HG02763 (cell line): ENCODE measurements at regions not wholly inside any gene's neighbourhood (a gene's known extent, or its start where the extent isn't known, plus 50 kb on each side); places are given as distances from the start of the nearest gene placed in this dataset.

Experiments used
- ATAC-seq: cut with Tn5 transposase; IDR thresholded peaks from one replicate; pipeline ENCODE4 v1.9.1; 2021; ENCODE audit warnings: mild to moderate bottlenecking, moderate library complexity; ENCODE audit not compliant: unreplicated experiment

DNA sequence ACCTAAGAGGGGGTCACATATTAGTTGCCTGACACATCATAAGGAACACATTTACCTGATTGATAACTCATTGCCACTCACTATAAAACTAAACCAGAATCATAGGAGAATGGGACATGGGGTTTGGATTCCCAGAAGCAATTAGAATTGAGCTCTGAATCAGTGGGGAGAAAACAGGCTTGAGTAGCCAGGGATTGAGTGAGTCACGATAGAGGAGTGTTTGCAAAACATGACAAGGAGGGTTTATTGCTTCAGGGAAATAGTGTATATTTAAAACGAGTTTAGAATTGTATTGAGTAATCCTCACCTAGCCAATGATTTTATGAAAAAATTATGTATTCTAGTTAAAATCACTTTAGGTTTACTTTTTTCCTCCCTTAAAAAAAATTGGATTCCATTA lies 101.1 kb upstream of the THRB start:
- ATAC-seq = no peak

DNA sequence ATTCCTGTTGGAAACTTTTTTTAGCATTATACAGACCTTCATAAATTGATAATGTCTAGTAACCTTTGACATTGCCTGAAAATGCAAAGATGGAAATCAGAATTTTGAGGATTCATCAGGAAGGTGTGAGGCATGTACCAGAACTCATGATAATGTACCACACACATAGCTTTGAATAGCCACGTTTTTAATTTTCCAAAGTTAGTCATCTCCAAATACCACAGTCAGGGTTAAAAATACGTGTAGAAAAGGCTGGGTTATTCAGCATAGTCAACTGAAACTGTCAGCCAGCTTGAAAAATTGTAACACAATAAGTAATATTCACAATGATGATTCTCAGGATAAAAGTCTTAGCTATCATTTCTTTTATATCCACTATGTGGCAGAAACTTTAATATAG lies 102.0 kb upstream of the THRB start:
- ATAC-seq = no peak

DNA sequence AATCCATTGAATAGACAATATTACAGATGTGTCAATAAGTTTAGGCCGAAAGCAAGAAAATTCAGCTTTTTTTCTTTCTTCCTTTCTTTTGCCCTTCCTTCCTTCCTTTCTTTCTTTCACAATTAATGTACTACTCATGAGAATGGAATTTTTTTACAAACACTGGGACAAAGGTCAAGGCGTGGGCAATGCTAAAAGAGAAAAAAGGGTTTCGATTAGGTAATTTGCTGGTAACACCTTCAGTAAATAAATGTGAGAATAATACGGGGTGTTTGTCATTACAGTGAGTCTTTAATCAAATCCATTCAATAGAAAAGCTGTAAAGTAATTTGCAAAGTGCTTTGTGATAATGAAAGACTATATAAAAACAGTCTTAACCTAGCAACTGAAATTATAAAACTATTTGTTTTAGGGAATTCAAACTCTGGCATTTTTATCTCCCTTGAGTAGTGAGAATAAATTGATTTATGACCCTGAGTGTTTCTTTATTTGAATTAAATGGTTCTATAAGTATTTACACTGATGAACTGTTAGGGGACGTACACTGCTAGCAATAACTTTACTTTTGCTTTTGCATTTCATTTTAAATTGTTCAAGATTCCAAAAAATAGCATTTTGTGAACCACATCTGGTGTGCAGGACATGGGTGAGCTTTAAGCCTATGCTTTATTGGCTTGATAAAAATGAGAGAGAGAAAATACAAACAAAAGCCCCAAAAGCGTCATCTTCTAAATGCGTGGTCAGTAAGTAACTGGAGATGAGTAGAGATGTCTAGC lies 104.2 kb upstream of the THRB start:
- ATAC-seq = no peak

DNA sequence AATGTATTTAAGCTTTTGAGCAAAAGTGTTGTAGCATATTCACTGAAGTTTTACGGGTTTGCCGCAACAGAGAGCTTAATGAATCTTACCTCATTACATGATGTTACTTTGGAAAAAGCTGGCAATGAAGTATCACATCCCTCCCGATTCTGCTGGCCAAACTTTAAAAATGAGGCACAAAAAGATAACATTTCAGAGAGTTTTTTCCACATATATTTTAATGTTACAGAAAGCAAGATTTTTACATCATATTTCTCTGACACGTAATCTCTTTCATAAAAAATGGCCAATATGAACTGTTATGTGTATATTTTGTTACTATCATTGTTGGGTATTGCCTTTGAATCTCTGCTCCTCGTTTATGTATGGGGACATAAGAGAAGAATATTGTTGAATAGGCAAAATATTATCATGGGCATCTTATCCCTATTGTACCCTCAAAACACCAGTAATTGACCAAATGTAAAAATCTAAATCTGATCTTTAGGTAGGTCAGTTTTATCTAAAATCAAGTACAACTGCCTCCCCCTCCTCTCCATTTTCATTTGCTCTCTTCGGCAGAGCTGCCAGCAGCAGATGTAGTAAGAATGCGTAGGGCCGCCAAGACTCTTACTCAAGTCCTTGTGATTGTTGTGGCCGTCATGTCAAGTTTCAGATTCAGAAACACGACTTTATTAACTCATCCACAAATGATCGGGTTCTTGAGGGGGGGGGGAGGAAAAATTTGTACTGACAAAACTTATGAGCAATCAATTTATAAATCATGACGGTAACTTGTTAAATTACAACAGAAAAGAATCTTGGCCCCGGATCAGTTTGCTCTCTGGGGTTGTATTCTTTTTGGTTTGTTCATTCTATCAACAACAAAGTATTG lies 106.7 kb upstream of the THRB start:
- no peak for ATAC-seq

DNA sequence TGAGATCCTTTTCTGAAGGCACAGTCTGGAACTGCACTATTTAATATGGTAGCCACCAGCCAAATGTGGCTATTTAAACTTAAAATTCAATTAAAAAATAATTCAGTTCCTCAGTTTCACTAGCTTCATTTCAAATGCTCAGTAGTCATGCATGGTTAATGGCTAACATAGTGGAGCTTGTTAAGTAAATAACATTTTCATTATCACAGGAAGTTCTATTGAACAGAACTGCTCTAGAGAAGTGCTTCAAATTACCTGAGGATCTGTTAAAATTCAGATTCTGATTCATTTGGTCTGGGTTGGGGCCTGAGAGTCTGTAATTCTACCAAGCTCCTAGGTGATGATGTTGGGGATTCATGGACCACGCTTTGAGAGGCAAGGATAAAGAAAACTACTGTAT lies 109.6 kb upstream of the THRB start:
- no peak for ATAC-seq

DNA sequence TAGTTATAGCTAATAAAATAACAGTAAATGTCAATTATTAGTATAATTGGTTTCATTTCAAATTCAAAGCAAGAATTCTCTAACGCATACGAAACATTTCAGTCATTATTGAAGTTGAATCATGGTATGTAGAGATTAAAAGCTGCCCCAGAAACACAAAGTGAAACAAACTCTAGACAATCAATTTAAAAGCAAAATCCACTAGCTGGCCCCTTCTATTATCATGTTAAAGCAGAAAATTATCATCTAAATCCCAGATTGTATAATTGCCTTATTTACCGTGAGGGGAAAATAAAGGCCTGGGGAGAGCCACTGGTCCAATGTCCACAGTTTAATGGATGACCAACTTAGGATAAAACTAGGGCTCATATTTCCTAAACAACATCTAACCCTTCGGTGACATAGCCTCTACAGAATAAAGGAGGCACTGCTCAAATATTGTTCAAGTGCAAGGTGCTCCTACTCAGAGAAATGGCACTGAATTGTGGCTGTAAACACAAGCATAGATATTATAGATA lies 110.9 kb upstream of the THRB start:
- no peak for ATAC-seq

DNA sequence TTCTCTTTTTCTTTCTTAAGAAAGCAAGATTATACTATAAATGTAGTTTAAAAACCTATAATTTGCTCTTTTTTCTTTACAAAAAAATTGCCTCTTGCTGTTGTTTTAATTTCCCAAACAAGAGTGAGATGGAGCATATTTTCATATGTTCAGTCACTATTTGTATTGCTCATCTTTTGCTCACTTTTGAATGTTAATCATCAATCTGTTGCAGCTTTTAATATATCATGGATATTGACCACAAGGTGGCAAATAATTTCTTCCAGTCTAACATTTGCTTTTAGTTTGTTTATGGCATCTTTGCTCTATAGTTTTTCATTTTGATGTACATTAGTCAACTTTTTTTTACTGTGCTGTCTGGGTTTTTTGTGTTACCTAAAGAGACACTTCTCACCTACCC lies 112.6 kb upstream of the THRB start:
- ATAC-seq = no peak

DNA sequence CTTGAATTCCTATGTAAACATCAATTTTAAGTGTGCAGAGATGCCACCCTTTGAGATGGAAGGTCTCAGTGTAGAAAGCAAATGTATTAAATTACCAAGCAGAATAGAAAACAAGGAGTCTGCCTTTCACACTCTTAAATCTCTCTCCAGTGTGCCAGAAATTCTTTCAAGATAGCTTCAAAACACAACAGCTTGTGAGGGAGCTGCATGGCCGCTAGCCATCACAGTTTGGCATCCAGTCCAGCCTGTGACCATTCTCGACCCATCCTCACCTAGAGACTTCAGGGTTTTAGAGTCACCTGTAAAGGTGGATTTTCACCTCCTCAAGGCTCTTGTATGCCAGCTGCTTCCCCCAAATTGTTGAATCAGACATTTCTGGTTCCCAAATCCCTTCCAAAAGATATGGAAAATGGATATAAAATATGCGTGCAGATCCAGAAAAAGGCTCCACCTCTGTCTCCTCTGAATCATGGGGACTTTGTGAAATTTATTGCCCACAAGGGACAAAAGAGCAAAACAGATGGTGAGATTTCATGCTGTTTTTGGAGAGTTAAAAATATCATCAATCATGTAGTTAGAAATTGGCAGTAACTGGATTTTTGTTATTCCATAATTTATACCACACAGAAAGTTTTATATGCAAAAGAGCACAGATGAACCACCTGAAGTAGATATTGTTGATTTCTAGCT lies 114.2 kb upstream of the THRB start:
- ATAC-seq = no peak

DNA sequence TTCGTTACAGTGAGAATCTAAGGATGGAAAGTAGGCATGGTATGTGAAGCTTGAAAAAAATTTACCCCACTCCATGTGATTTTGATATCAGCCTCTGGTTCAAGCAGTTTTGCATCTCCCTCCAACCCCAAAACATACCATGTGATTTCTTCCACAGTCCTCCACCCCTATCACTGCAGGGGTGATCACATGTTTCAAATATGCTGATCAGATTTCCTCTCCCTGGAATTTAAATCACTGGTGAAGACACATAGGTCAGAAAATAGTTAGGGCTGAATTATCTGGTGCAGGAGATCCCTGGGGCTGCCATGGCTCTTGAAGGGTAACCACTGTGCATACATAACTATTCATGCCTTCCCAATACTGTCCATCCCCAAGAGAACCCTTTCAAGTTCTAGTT lies 119.7 kb upstream of the THRB start:
- no peak for ATAC-seq

DNA sequence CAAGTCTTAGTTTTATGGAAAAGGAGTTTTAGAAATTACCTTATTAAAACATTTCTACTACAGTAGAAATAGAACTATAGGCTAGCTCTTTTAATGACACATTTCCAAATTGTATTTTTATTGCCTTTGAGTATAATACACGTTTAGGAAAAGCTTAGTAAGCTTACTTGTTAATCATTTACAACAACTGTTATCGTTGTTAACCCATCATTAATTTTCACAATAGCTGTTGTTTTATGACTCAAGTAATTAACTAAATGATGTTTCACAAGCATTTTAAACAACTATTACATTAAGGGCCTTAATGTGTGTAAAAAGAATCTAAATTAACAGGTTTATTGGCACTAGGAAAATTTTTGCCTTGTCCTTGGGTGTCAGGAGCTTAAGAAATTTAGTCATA lies 120.5 kb upstream of the THRB start:
- no peak for ATAC-seq

DNA sequence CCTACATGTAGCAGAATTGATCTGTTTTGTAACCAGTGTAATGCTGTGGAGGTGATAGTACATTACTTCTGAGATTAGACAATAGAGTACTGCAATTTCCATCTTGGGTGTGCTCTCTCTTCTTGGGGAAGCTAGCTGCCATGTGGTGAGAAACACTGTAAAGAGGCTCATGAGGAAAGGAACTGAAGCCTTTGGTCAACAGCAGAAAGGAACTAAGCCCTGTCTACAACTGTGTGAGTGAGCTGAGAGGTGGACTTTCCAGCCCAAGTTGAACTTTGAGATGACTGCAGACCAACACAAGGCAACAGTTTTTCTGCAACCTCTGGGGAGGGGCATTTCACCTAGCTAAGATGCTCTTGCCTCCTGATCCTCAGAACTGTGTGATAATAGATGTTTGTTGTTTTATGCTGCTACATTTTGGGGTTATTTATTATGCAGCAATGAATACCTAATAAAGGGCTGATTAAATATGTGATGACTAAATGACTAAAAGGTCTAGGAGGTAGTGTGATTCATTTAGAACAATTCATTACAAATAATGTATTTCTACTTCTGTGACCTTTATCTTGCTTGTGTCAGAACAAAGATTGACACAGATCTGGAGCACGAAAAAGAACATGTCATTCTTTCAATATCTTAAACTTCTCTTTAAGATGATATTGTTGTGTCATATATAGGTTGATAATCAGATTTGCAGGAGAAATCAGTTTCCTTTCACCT lies 121.6 kb upstream of the THRB start:
- ATAC-seq = no peak

DNA sequence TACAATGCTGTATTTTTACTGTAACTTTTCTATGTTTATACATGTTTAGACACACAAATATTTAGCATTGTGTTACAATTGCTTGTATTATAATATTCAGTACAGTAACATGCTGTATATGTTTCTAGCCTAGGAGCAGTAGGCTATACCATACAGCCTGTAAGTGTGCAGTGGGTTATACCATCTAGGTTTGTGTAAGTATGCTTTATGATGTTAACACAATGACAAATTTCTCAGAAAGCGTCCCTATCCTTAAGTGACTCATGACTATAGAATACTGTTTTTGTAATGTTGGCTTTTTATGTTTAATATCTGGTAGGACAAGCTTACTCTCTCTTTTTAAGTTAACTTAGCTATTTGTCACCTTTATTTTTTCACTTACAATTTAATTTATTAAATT lies 127.5 kb upstream of the THRB start:
- ATAC-seq = no peak

DNA sequence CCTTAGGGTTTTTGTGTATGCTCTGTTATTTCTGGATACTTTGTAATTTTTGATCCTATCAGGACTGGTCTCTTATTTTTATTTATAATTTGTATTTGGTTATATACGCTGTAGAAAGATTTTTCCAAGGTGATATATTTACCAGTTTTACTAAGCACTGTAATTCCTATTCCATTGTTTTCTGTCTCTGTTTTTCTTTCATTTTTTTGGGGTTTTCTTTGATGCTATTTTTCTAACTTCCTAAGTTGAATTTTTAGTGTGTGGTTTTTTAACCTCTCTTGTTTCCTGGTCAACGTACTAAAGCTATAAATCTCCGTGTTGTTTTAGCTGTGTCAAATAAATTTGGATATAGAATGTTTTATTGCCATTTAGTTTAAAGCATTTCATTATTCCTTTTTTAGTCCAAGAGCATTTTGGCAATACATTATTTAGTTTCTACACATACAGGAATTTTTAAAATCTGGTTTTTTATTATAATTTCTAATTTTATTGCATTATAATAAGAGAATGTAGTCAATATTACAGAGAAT lies 128.1 kb upstream of the THRB start:
- no peak for ATAC-seq

DNA sequence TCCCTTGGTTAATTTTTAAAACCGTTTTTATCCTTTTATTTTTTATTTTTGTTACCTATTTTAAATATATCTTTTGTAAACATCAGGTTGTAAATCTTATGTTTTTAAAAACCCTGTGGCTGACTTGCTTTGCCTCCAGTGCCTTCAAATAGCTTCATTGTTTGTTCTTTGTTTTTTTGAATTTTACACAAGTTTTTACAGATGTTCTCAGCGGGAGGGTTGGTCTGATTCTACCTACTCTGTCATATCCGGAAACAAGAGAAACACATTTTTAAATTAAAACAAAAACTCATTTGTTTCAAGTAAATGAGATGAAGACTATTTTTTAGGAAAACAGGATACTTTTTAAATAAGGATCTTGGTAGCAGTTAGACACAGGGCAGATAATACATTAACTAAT lies 129.0 kb upstream of the THRB start:
- no peak for ATAC-seq

DNA sequence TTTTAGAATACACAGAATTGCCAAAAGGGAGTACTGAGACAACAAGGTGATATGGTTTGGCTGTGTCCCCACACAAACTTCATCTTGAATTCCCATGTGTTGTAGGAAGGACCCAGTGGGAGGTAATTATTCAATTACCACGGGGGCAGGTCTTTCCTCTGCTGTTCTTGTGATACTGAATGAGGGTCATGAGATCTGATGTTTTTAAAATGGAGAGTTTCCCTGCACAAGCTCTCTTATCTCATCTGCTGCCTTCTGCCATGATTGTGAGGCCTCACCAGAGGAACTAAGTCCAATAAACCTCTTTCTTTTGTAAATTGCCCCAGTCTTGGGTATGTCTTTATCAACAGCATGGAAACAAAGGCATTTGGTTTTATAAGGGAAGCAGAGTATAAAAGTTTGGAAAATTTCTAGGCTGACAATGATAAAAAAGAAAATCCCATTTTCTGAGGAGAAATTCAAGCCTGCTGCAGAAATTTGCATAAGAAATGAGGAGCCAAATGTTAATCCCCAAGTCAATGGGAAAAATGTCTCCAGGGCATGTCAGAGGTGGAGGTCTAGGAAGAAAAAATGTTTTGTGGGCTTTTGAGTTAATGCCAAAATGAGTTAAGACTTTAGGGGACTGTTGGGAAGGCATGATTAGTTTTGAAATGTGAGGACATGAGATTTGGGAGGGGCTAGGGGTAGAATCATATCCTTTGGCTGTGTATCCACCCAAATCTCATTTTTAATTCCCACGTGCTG lies 130.5 kb upstream of the THRB start:
- no peak for ATAC-seq

DNA sequence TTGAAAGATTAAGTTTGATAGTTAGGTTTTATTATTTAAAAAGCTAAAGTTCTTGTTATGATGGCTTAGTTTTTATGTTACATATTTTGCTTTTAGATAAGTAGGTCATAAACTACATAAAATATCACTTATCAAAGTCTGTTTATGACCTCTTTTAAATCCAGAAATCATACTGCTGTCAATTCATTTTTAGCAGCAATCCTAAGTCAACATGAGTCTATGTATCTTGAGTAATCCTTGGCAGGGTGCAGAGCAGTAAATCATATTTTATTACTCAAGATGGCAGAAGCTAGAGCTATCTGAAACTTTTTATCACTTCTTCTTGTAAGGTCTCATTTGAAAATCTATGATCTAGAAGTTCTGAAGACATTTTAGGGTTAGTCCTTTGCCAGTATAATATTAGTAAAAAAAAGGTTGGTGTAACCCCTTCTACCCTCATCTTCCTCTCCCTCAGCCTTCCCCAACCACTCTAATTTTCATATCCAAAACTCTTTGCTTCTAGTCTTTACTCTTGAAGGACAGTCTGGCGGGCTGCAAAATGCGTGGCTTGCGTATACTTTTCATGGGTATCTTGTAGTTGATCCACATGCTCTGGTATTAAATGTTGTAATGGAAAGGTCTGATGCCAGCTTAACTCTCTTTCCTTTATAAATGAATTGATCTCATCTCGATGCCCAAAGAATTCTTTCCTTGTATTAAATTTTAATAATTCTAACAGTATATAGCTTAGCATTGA lies 134.0 kb upstream of the THRB start:
- ATAC-seq = no peak

DNA sequence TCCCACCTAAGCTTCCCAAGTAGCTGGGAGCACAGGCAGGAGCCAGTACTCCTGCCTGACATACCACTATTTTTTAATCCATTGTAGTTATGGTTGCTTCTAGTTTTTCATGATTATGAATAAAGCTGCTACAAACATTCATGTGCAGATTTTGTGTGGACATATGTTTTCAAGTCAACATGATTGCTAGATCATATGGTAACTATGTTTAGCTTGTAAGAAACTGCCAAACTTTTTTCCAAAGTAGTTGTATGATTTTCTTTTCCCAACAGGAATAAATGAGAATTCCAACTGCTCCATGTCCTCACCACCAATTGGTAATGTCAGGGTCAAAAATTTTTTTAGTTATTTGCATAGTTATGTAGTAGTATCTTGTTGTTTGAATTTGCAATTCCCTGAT lies 136.8 kb upstream of the THRB start:
- ATAC-seq = no peak

DNA sequence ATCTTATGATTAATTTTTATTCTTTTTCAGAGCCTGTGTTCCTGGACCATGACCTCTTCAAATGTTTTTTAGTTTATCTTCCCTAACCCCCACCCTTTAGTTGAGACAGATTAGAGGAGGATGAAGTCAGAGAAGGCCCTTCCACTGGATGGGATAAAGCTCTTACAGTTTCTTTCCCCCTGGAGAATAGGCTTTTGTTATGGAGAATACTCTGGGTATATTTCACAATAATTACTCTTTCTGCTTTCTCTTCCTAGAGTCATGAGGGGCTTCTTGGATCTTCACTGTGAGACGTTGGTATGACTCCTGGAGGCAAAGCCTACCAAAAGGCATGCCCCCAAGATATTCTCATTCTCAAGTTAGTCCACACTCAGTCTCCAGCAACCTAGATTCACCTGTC lies 144.4 kb upstream of the THRB start:
- no peak for ATAC-seq
